ENCODE measurements at regions not wholly inside any gene's neighbourhood (a gene's known extent, or its start where the extent isn't known, plus 50 kb on each side); places are given as distances from the start of the nearest gene placed in this dataset.
"Not testable (repeated sequence)": the region's sequence is repeated elsewhere in the genome, so short reads cannot be mapped to it uniquely, and the experiment has no call there.

- Histone ChIP-seq H3F3A (ENCODE audit: insufficient read depth, low read length, poor library complexity, severe bottlenecking) (no peaks in the 10 kb centered on the region), H3K9me2 (ENCODE audit: insufficient read depth, low read length) (no peaks in the 10 kb centered on the region), H3K36me3 (ENCODE audit: insufficient read depth, low read length) (no peaks in the 10 kb centered on the region), H3K4me3 (ENCODE audit: low read length) (no peak overlapping the region), H3K9me3 (ENCODE audit: low read length) (no peaks in the 10 kb centered on the region), H4K20me1 (ENCODE audit: insufficient read depth) (no peaks in the 10 kb centered on the region), H3K79me2 (replicated peaks; ENCODE audit: insufficient read depth, low read length) (no peaks in the 10 kb centered on the region), H2AFZ (ENCODE audit: low read depth, low read length) (no peak overlapping the region), H3K27ac (ENCODE audit: low read length) (no peak overlapping the region), H3K27me3 (ENCODE audit: insufficient read depth, low read depth, low read length) (no peaks in the 10 kb centered on the region), H3K4me2 (ENCODE audit: low read length) (no peak overlapping the region), H3K9ac (ENCODE audit: low read length) (no peak overlapping the region)
- TF ChIP-seq REST (IDR thresholded peaks at IDR 0.05; ENCODE audit: borderline replicate concordance): no peak
- TF ChIP-seq CTCF (IDR thresholded peaks at IDR 0.05; ENCODE audit: poor library complexity, severe bottlenecking): no peak
- no peak for TF ChIP-seq RAD21 (conservative IDR thresholded peaks at IDR 0.05)
- no peak for TF ChIP-seq POLR2AphosphoS5 (IDR thresholded peaks at IDR 0.05)
- TF ChIP-seq MXI1 (conservative IDR thresholded peaks at IDR 0.05; ENCODE audit: poor library complexity, severe bottlenecking): no peak
- TF ChIP-seq EP300 (conservative IDR thresholded peaks at IDR 0.05; ENCODE audit: poor library complexity, severe bottlenecking): no peak
- no peak for TF ChIP-seq EZH2 (IDR thresholded peaks at IDR 0.05; ENCODE audit: borderline replicate concordance, insufficient read depth, low read length, poor library complexity, severe bottlenecking)
- no peak for TF ChIP-seq SMC3 (conservative IDR thresholded peaks at IDR 0.05; ENCODE audit: poor library complexity)
- no peak for TF ChIP-seq TAF1 (IDR thresholded peaks at IDR 0.05; ENCODE audit: low read depth)
Measured at GRCh38 chr11:22444076-22444475, 105.9 kb downstream of the SLC17A6 start.

- H2AFZ ChIP-seq (ENCODE audit: low read depth, low read length): no peak overlapping the region
- no peak overlapping the region for H3K27ac ChIP-seq (ENCODE audit: low read length)
- H3K9me2 ChIP-seq (ENCODE audit: insufficient read depth, low read length): no peaks in the 10 kb centered on the region
- no peak overlapping the region for H3K9ac ChIP-seq (ENCODE audit: low read length)
- H3K27me3 ChIP-seq (ENCODE audit: insufficient read depth, low read depth, low read length): no peaks in the 10 kb centered on the region
- H3F3A ChIP-seq (ENCODE audit: insufficient read depth, low read length, poor library complexity, severe bottlenecking): no peaks in the 10 kb centered on the region
- H3K4me3 ChIP-seq (ENCODE audit: low read length): no peak overlapping the region
- TF ChIP-seq REST (IDR thresholded peaks at IDR 0.05; ENCODE audit: borderline replicate concordance) (no peak), CTCF (IDR thresholded peaks at IDR 0.05; ENCODE audit: poor library complexity, severe bottlenecking) (no peak), POLR2AphosphoS5 (IDR thresholded peaks at IDR 0.05) (no peak), RAD21 (conservative IDR thresholded peaks at IDR 0.05) (no peak), EP300 (conservative IDR thresholded peaks at IDR 0.05; ENCODE audit: poor library complexity, severe bottlenecking) (no peak), SMC3 (conservative IDR thresholded peaks at IDR 0.05; ENCODE audit: poor library complexity) (no peak), TAF1 (IDR thresholded peaks at IDR 0.05; ENCODE audit: low read depth) (no peak), EZH2 (IDR thresholded peaks at IDR 0.05; ENCODE audit: borderline replicate concordance, insufficient read depth, low read length, poor library complexity, severe bottlenecking) (no peak), MXI1 (conservative IDR thresholded peaks at IDR 0.05; ENCODE audit: poor library complexity, severe bottlenecking) (no peak)
- H3K79me2 ChIP-seq (replicated peaks; ENCODE audit: insufficient read depth, low read length): no peaks in the 10 kb centered on the region
- H3K9me3 ChIP-seq (ENCODE audit: low read length): no peaks in the 10 kb centered on the region
- no peaks in the 10 kb centered on the region for H4K20me1 ChIP-seq (ENCODE audit: insufficient read depth)
- no peaks in the 10 kb centered on the region for H3K36me3 ChIP-seq (ENCODE audit: insufficient read depth, low read length)
- no peak overlapping the region for H3K4me2 ChIP-seq (ENCODE audit: low read length)
Measured at GRCh38 chr11:22441831-22442230, 103.7 kb downstream of the SLC17A6 start.

- not testable (repeated sequence) for H3K27ac ChIP-seq (ENCODE audit: low read length); H3K9me2 ChIP-seq (ENCODE audit: insufficient read depth, low read length); H3K79me2 ChIP-seq (replicated peaks; ENCODE audit: insufficient read depth, low read length); H2AFZ ChIP-seq (ENCODE audit: low read depth, low read length); H3K9ac ChIP-seq (ENCODE audit: low read length); H3K27me3 ChIP-seq (ENCODE audit: insufficient read depth, low read depth, low read length); H3F3A ChIP-seq (ENCODE audit: insufficient read depth, low read length, poor library complexity, severe bottlenecking); H3K36me3 ChIP-seq (ENCODE audit: insufficient read depth, low read length); H3K4me2 ChIP-seq (ENCODE audit: low read length); H3K9me3 ChIP-seq (ENCODE audit: low read length); H3K4me3 ChIP-seq (ENCODE audit: low read length); H4K20me1 ChIP-seq (ENCODE audit: insufficient read depth)
Measured at GRCh38 chr11:22435582-22435981, 97.4 kb downstream of the SLC17A6 start.

Data from neural cell (in vitro differentiated cells).